Fibroblast of peridontal ligament (primary cell): ENCODE measurements at regions not wholly inside any gene's neighbourhood (a gene's known extent, or its start where the extent isn't known, plus 50 kb on each side); places are given as distances from the start of the nearest gene placed in this dataset.
"Not testable (repeated sequence)": the region's sequence is repeated elsewhere in the genome, so short reads cannot be mapped to it uniquely, and the experiment has no call there.

Source experiments
- DNase-seq: peaks from one replicate; pipeline ENCODE4 v3.0.0-alpha.2; 2010; ENCODE audit errors: extremely low read depth

DNA sequence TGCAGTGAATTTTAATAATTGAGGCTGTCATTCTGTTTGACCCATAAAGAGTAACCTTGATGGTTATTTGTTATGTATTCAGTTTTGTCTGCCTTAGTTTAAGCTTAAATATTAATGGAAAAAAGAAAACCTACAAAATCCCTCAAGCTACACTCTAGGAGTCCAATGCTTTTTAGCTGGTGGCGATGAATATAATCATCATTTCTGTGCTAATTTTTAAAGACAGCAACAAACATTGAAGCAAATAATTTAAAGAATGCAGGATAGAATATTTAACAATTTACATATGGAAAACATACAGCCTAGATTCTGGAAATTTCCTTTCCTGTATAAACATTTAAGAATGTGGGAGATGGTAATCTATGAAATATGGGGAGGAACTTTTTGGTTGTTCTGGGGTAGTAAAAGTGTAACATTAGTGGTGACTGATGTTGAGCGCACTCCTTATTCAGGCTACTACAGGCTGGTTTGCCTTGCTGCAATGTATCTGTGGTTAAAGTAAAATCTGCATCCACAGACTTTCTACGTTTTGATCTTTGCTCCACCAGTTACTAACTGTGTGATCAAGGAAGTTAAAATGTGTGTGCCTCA is 287.9 kb upstream of the DEFB112 start:
- no peak for DNase-seq

DNA sequence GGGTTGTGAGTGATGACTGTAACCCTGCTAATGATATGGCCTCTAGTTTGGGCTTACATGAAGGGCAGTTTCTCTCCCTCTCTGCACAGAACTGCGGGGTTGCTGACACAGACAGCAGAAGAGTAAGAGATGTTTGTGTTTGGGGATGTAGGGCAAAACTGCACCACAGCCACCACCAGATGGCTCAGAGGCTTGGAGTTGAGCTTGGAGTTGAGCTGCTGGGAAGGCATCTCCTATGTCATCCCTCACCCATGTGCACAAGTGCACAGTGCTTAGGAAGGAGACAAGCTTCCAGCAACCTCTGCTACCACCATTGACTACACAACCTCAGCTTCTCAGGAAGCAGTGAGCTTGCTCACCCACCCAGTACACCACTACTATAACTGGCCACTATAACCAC is 303.9 kb upstream of the DEFB112 start:
- no peak for DNase-seq

DNA sequence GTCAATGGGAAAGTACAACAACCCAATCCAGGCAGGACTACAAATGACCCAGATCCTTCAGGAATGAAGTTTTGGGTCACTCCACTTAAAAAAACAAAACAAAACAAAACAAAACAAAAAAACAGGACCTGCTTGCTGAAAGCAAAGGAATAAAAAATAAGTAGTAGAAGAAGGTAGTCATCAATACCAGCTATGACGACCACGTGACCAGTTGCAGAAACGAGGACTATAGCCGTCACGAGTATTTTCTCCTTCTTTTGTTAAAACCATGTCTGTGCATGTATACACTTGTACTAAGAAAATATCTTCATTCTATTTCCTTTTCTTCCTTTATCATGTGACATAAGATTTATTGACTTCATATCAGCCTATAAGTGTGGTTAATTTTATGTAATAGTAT is 308.4 kb upstream of the DEFB112 start:
- DNase-seq = no peak

- peak; percentile 1 for DNase-seq
These were observed 312.1 kb upstream of the DEFB112 start for GRCh38 chr6:50361641-50362331.

DNA sequence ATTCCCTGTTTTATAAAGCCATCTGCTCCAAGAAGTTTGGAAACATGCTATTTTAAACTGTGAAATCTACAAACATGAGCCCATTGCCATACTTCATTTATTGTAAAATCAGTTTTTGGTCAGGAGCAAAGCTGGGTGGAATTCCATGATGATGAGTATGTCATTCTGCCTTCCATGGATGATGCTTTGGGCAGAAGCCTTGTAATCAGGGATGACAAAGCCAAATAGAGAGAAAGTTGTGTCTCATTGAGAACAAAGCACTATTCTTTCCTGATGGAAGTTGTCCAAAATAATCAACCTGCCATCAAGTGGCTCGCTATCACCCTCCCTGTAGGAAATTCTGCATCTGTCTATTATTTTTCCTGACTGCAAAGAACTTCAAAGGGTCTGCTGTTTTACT is 313.0 kb upstream of the DEFB112 start:
- no peak for DNase-seq

DNA sequence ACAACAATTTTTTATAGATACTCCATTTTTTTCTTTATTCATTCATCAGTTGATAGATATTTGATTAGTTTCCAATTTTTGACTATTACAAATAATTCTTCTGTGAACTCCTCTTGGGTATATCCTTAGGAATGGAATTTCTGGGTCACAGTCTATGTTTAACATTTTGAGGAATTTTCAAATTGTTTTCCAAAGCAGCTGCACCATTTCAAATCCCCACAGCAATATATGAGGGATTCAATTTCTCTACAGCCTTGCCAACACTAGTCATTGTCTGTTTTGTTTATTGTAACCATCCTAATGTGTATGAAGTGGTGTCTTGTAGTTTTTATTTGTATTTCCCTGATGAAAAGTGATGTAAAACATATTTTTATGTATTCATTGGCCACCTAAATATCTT is 320.3 kb upstream of the DEFB112 start:
- no peak for DNase-seq

GRCh38 chr6:50380406-50381098 is 330.8 kb upstream of the DEFB112 start:
- no peak for DNase-seq

- DNase-seq = no peak
These were observed 331.3 kb upstream of the DEFB112 start for GRCh38 chr6:50381099-50381415.

DNA sequence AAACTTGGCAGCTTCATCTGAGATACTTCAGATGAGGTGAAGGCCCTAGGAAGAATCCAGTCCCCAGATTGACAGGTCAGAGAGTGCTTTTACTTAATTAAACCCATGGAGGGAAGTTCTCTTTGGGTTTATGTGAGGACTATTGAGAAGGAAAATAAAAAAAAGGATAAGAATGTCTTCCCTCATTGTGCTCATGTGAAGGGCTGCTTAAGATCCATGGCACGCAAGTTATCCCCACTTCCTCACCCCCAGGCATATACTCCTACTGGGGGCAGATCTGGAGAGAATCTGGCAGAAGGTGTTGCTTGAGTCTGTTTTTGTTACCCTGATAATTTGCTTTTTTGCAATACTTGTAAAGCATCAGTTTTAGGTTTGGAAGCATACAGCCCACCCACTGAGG is 322.9 kb upstream of the TFAP2D start:
- no peak for DNase-seq

GRCh38 chr6:50394139-50394538 is 319.2 kb upstream of the TFAP2D start:
- not testable (repeated sequence) for DNase-seq

GRCh38 chr6:50404643-50405042 is 308.7 kb upstream of the TFAP2D start:
- DNase-seq = no peak

GRCh38 chr6:50410579-50410978 is 302.7 kb upstream of the TFAP2D start:
- no peak for DNase-seq

- DNase-seq = not testable (repeated sequence)
These were observed 292.3 kb upstream of the TFAP2D start for GRCh38 chr6:50421041-50421440.

DNA sequence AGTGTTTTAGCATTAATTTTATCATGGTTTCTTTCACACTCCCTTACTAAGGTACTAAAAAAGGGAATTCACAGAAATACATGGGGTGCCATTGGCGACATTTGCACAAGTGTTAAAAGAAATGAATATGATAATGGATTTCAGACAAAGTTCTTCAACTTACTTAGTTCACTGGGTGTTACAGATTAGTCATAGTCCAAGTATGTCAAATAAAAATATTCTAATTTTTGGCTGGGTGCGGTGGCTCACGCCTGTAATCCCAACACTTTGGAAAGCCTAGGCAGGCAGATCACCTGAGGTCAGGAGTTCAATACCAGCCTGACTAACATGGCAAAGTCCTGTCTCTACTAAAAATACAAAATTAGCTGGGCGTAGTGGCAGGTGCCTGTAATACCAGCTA is 286.1 kb upstream of the TFAP2D start:
- DNase-seq = no peak

- DNase-seq = no peak
These were observed 275.4 kb upstream of the TFAP2D start for GRCh38 chr6:50437901-50438300.

DNA sequence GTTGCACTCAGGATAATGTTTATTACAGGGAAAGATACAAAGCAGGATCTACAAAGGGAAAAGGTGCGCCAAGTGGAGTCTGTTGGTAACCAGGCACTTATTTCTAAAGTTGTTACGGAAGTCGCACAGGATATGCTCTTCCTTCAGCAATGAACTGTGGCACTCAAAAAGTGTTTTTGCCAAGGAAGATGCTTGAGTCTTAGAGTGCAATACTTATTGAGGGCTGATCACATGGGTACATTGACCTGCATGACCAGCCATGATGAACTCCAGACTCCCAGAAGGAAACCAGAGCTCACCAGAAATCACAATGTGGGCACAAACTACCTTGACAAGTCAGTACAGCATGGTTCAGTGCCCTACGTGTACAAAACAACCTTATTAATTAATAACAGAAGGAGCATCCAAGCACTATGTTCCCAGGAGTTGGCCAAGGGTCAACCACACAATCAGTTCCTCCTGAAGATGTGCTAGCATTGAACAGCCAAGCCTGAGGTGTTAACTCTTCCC is 270.7 kb upstream of the TFAP2D start:
- DNase-seq = no peak

- no peak for DNase-seq
These were observed 270.2 kb upstream of the TFAP2D start for GRCh38 chr6:50443144-50443543.

GRCh38 chr6:50449128-50449527 is 264.2 kb upstream of the TFAP2D start:
- DNase-seq = no peak

DNA sequence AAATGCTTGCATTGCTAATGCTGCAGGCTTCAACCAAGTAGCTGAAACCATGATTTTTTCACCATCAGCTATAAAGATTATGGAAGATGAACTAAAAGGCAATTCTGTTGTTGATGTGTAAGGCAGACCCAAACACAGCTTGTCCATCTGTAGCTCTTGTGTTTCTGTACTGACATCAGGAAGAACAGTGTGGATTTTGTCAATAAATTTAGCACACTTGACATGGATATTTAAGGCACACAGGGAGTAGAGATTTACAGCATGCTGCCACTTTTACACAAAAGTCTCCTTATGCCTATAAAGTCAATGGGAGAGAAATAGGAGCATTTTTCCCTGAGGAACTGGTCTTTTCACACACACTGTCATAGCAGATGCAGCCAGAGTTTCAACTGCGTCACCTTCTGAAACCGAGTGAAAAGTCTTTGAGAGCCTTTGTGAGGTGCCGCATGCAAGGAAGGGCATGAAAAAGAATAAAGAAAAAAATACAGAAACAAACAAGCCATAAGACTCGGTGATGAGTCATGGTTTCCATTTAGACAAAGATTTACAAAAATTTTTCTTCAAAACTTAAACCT is 261.4 kb upstream of the TFAP2D start:
- DNase-seq = no peak

- no peak for DNase-seq
These were observed 258.3 kb upstream of the TFAP2D start for GRCh38 chr6:50455029-50455428.

GRCh38 chr6:50457351-50457750 is 256.0 kb upstream of the TFAP2D start:
- no peak for DNase-seq

DNA sequence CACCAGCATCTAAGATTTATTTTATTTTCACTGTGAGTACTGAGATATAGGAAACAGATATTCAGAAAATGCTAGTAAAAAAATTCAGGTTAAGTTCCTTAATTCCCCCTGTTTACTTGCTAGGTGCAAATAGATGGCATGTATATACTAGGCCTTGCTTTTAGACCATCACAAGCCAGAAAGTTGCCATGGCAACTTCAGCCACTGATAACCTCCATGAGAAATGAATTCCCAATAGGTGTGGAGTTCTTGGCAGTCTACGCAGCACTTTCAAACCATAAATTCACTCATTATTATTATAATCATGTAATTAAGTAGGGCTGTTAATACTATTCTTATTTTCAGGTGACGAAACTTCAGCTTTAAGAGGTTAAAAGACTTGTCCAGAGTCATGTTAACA is 251.6 kb upstream of the TFAP2D start:
- DNase-seq = no peak

- DNase-seq = no peak
These were observed 249.4 kb upstream of the TFAP2D start for GRCh38 chr6:50463931-50464330.
